Fibroblast of lung (primary cell): ENCODE measurements at regions not wholly inside any gene's neighbourhood (a gene's known extent, or its start where the extent isn't known, plus 50 kb on each side); places are given as distances from the start of the nearest gene placed in this dataset.

ENCODE experiments used
- DNase-seq, 2 donors: peaks; one replicate each; pipeline versions ENCODE4 v3.0.0 to v3.0.0-alpha.2; 2010; ENCODE audit warnings: low read depth in 2 of 2
- H2AFZ ChIP-seq: 2 replicates; pipeline ENCODE4 v1.5.1; 2012; ENCODE audit warnings: low read length, control low read depth, inconsistent platforms
- H3K27ac ChIP-seq: 2 replicates; pipeline ENCODE4 v1.5.1; 2011; ENCODE audit warnings: low read length, control low read depth; ENCODE audit not compliant: insufficient read depth
- H3K27me3 ChIP-seq: 2 replicates; pipeline ENCODE4 v1.5.1; 2011; ENCODE audit warnings: mild to moderate bottlenecking, low read length; ENCODE audit not compliant: control insufficient read depth, insufficient read depth
- H3K36me3 ChIP-seq: 2 replicates; pipeline ENCODE4 v1.5.1; 2011; ENCODE audit warnings: low read length; ENCODE audit not compliant: control insufficient read depth, insufficient read depth
- H3K4me1 ChIP-seq: 2 replicates; pipeline ENCODE4 v1.5.1; 2011; ENCODE audit warnings: low read length; ENCODE audit not compliant: control insufficient read depth, insufficient read depth; ENCODE audit errors: extremely low read depth
- H3K4me2 ChIP-seq: 2 replicates; pipeline ENCODE4 v1.5.1; 2011; ENCODE audit warnings: low read length, control low read depth; ENCODE audit not compliant: insufficient read depth; ENCODE audit errors: extremely low read depth
- H3K4me3 ChIP-seq, 4 experiments: fragments of 200-600 bp in 1 of 4; sonication (generic) in 1 of 4; replicated peaks in 1 of 4; 2 replicates each; pipeline ENCODE4 v1.5.1; 2011 to 2016; ENCODE audit warnings: low read length in 4 of 4, low read depth in 3 of 4, mild to moderate bottlenecking in 3 of 4, control low read depth in 2 of 4, inconsistent platforms in 1 of 4, mixed read lengths in 1 of 4; ENCODE audit not compliant: insufficient read depth in 1 of 4; ENCODE audit errors: control extremely low read depth in 1 of 4
- H3K79me2 ChIP-seq: 2 replicates; pipeline ENCODE4 v1.5.1; 2012; ENCODE audit warnings: mild to moderate bottlenecking, low read length, inconsistent platforms; ENCODE audit not compliant: control insufficient read depth, insufficient read depth
- H3K9ac ChIP-seq: 2 replicates; pipeline ENCODE4 v1.5.1; 2011; ENCODE audit warnings: mild to moderate bottlenecking, low read length, control low read depth; ENCODE audit not compliant: insufficient read depth
- H3K9me3 ChIP-seq: 2 replicates; pipeline ENCODE4 v1.5.1; 2012; ENCODE audit warnings: low read depth, low read length; ENCODE audit not compliant: control insufficient read depth, insufficient read depth
- H4K20me1 ChIP-seq: 2 replicates; pipeline ENCODE4 v1.5.1; 2011; ENCODE audit warnings: low read length; ENCODE audit not compliant: control insufficient read depth, insufficient read depth; ENCODE audit errors: extremely low read depth
- CTCF ChIP-seq, 2 donors: IDR thresholded peaks in 1 of 2; conservative IDR thresholded peaks in 1 of 2; 1 replicate in 1 of 2; 2 replicates in 1 of 2; pipeline ENCODE4 v1.5.1; 2011 to 2012; ENCODE audit warnings: low read length in 2 of 2, control low read depth in 1 of 2, inconsistent platforms in 1 of 2, low read depth in 1 of 2, mild to moderate bottlenecking in 1 of 2
- EZH2 ChIP-seq: IDR thresholded peaks from 2 replicates; pipeline ENCODE4 v1.5.1; 2012; ENCODE audit warnings: low read length, control low read depth, mild to moderate bottlenecking; ENCODE audit errors: missing control alignments

- no peaks in the 10 kb centered on the region for H3K4me1 ChIP-seq
- H3K27me3 ChIP-seq: no peaks in the 10 kb centered on the region
- DNase-seq: no peak
- no peak overlapping the region for H3K27ac ChIP-seq
- H4K20me1 ChIP-seq: no peaks in the 10 kb centered on the region
- H3K4me3 ChIP-seq: no peak overlapping the region
- TF ChIP-seq EZH2: no peak
- peak in 1 of 2 donors; percentile 8 for TF ChIP-seq CTCF (conservative IDR thresholded peaks at IDR 0.05 in 1 of 2, IDR thresholded peaks at IDR 0.05 in 1 of 2; ENCODE audit: low read depth in 1 of 2, low read length in 2 of 2)
- no peak overlapping the region for H2AFZ ChIP-seq
- H3K36me3 ChIP-seq: no peaks in the 10 kb centered on the region
- no peak overlapping the region for H3K4me2 ChIP-seq
- no peak overlapping the region for H3K9ac ChIP-seq
- no peaks in the 10 kb centered on the region for H3K9me3 ChIP-seq
- H3K79me2 ChIP-seq: no peaks in the 10 kb centered on the region
Measured at GRCh38 chr2:176817061-176817565, 395.5 kb upstream of the HNRNPA3 start.

- Histone ChIP-seq H3K27me3 (no peaks in the 10 kb centered on the region), H3K9me3 (no peaks in the 10 kb centered on the region), H3K4me2 (no peak overlapping the region), H4K20me1 (no peaks in the 10 kb centered on the region), H3K9ac (no peak overlapping the region), H3K79me2 (no peaks in the 10 kb centered on the region), H3K36me3 (no peaks in the 10 kb centered on the region), H3K27ac (no peak overlapping the region), H3K4me1 (no peaks in the 10 kb centered on the region), H2AFZ (no peak overlapping the region), H3K4me3 (no peak overlapping the region)
- TF ChIP-seq CTCF (conservative IDR thresholded peaks at IDR 0.05 in 1 of 2, IDR thresholded peaks at IDR 0.05 in 1 of 2; ENCODE audit: low read depth in 1 of 2, low read length in 2 of 2) (no peak), EZH2 (no peak)
- DNase-seq: no peak
Measured at GRCh38 chr2:176818076-176818475, 394.5 kb upstream of the HNRNPA3 start.

- no peak for DNase-seq
- Histone ChIP-seq H3K27me3 (no peaks in the 10 kb centered on the region), H3K4me2 (no peak overlapping the region), H3K4me3 (no peak overlapping the region), H3K9me3 (no peaks in the 10 kb centered on the region), H3K36me3 (no peaks in the 10 kb centered on the region), H3K27ac (no peak overlapping the region), H2AFZ (no peak overlapping the region), H4K20me1 (no peaks in the 10 kb centered on the region), H3K79me2 (no peaks in the 10 kb centered on the region), H3K9ac (no peak overlapping the region), H3K4me1 (no peaks in the 10 kb centered on the region)
- TF ChIP-seq CTCF (conservative IDR thresholded peaks at IDR 0.05 in 1 of 2, IDR thresholded peaks at IDR 0.05 in 1 of 2; ENCODE audit: low read depth in 1 of 2, low read length in 2 of 2) (no peak), EZH2 (no peak)
Measured at GRCh38 chr2:176818617-176819016, 394.0 kb upstream of the HNRNPA3 start.
